SK-N-SH treated with all-trans-retinoic acid at 6 μM for 48 hours (cell line): ENCODE measurements at regions not wholly inside any gene's neighbourhood (a gene's known extent, or its start where the extent isn't known, plus 50 kb on each side); places are given as distances from the start of the nearest gene placed in this dataset.
"Not testable (repeated sequence)": the region's sequence is repeated elsewhere in the genome, so short reads cannot be mapped to it uniquely, and the experiment has no call there.

Source experiments
- ATAC-seq: fragments of 200-7000 bp; cut with Tn5 transposase; 3 replicates; pipeline ENCODE4 v1.9.1; 2020; ENCODE audit warnings: mild to moderate bottlenecking, moderate library complexity
- ARNTL ChIP-seq: fragments of 450-650 bp; formaldehyde crosslinking; IDR thresholded peaks from 2 replicates; pipeline ENCODE4 v1.5.0; 2020; ENCODE audit warnings: low read depth, mild to moderate bottlenecking, moderate library complexity, borderline replicate concordance
- BACH2 ChIP-seq: fragments of 250-450 bp; sonication (Bioruptor Pico); IDR thresholded peaks from 2 replicates; pipeline ENCODE4 v1.9.0; 2021; ENCODE audit warnings: mild to moderate bottlenecking, borderline replicate concordance
- CREB5 ChIP-seq: fragments of 250-450 bp; sonication (Bioruptor Pico); IDR thresholded peaks from 2 replicates; pipeline ENCODE4 v1.5.1; 2020; ENCODE audit warnings: low read depth, mild to moderate bottlenecking, moderate library complexity
- CSDC2 ChIP-seq: fragments of 250-450 bp; sonication (Bioruptor Pico); IDR thresholded peaks from 2 replicates; pipeline ENCODE4 v1.5.0; 2020; ENCODE audit warnings: mild to moderate bottlenecking, moderate library complexity
- CSRNP3 ChIP-seq: fragments of 250-450 bp; sonication (Bioruptor Pico); IDR thresholded peaks from 2 replicates; pipeline ENCODE4 v1.5.1; 2021; ENCODE audit warnings: mild to moderate bottlenecking, moderate library complexity
- ESRRG ChIP-seq: fragments of 250-450 bp; sonication (Bioruptor Pico); IDR thresholded peaks from 2 replicates; pipeline ENCODE4 v1.6.1; 2021; ENCODE audit warnings: mild to moderate bottlenecking
- GLIS3 ChIP-seq: fragments of 250-450 bp; sonication (Bioruptor Pico); IDR thresholded peaks from 2 replicates; pipeline ENCODE4 v1.5.0; 2020; ENCODE audit warnings: mild to moderate bottlenecking, moderate library complexity
- ISL1 ChIP-seq: fragments of 250-450 bp; sonication (Bioruptor Pico); IDR thresholded peaks from 2 replicates; pipeline ENCODE4 v2.1.2; 2022; ENCODE audit warnings: mild to moderate bottlenecking, moderate library complexity
- OSR1 ChIP-seq: fragments of 250-450 bp; sonication (Bioruptor Pico); IDR thresholded peaks from 2 replicates; pipeline ENCODE4 v1.8.0; 2022; ENCODE audit warnings: moderate library complexity, mild to moderate bottlenecking, inconsistent platforms
- POU6F1 ChIP-seq: fragments of 250-450 bp; sonication (Bioruptor Pico); IDR thresholded peaks from 2 replicates; pipeline ENCODE4 v1.8.0; 2021; ENCODE audit warnings: low read depth, mild to moderate bottlenecking, moderate library complexity, borderline replicate concordance
- SNAI2 ChIP-seq: fragments of 250-450 bp; sonication (Bioruptor Pico); IDR thresholded peaks from 2 replicates; pipeline ENCODE4 v1.5.0; 2020; ENCODE audit warnings: mild to moderate bottlenecking, moderate library complexity
- TCF4 ChIP-seq: fragments of 250-450 bp; sonication (Bioruptor Pico); IDR thresholded peaks from 2 replicates; pipeline ENCODE4 v1.8.0; 2021; ENCODE audit warnings: mild to moderate bottlenecking, moderate library complexity, borderline replicate concordance
- TOX ChIP-seq: fragments of 250-450 bp; sonication (Bioruptor Pico); IDR thresholded peaks from 2 replicates; pipeline ENCODE4 v1.8.0; 2021; ENCODE audit warnings: mild to moderate bottlenecking, moderate library complexity, borderline replicate concordance
- TSHZ2 ChIP-seq: fragments of 250-450 bp; sonication (Bioruptor Pico); IDR thresholded peaks from 2 replicates; pipeline ENCODE4 v1.5.0; 2020; ENCODE audit warnings: mild to moderate bottlenecking, moderate library complexity
- ZC3H10 ChIP-seq: fragments of 250-450 bp; sonication (Bioruptor Pico); IDR thresholded peaks from 2 replicates; pipeline ENCODE4 v1.5.1; 2021; ENCODE audit warnings: mild to moderate bottlenecking, moderate library complexity
- ZFP3 ChIP-seq: fragments of 250-450 bp; sonication (Bioruptor Pico); IDR thresholded peaks from 2 replicates; pipeline ENCODE4 v1.5.0; 2020; ENCODE audit warnings: mild to moderate bottlenecking, moderate library complexity
- ZFP30 ChIP-seq: fragments of 450-650 bp; formaldehyde crosslinking; IDR thresholded peaks from 2 replicates; pipeline ENCODE4 v1.5.0; 2022; ENCODE audit warnings: mild to moderate bottlenecking, moderate library complexity
- ZNF565 ChIP-seq: fragments of 450-650 bp; formaldehyde crosslinking; conservative IDR thresholded peaks from 2 replicates; pipeline ENCODE4 v1.5.0; 2020; ENCODE audit warnings: low read depth, mild to moderate bottlenecking, moderate library complexity
- ZNF70 ChIP-seq: fragments of 450-650 bp; formaldehyde crosslinking; IDR thresholded peaks from 2 replicates; pipeline ENCODE4 v1.5.0; 2020; ENCODE audit warnings: mild to moderate bottlenecking, moderate library complexity
- ZNF8 ChIP-seq: fragments of 450-650 bp; formaldehyde crosslinking; IDR thresholded peaks from 2 replicates; pipeline ENCODE4 v1.5.0; 2020; ENCODE audit warnings: mild to moderate bottlenecking, moderate library complexity

GRCh38 chr7:130793855-130794618 is 60.0 kb upstream of the KLF14 start (continued):
- no peak for TF ChIP-seq CREB5 (CRISPR knock-in tag)
- no peak for TF ChIP-seq ESRRG (CRISPR knock-in tag)
- TF ChIP-seq ZNF8, result no peak

GRCh38 chr7:130794619-130794922 is 60.6 kb upstream of the KLF14 start:
- TF ChIP-seq CSRNP3 (CRISPR knock-in tag) (no peak), BACH2 (no peak), ZNF8 (no peak), ISL1 (CRISPR knock-in tag) (no peak), TOX (CRISPR knock-in tag) (no peak), OSR1 (CRISPR knock-in tag) (no peak), POU6F1 (no peak), CSDC2 (CRISPR knock-in tag) (no peak), ZC3H10 (CRISPR knock-in tag) (no peak), ZFP3 (no peak), ESRRG (CRISPR knock-in tag) (no peak), ZNF70 (no peak), ZNF565 (CRISPR knock-in tag) (no peak)
- TF ChIP-seq, all 23 proteins: peak for 0
- ATAC-seq, result peak; percentile 38; the same call in 2 of the 3 replicates

GRCh38 chr7:130796425-130796824 is 62.4 kb upstream of the KLF14 start:
- ATAC-seq, result not testable (repeated sequence)

GRCh38 chr7:130803127-130803526 is 69.1 kb upstream of the KLF14 start:
- no peak; the same call in 2 of the 3 replicates for ATAC-seq
- TF ChIP-seq CREB5 (CRISPR knock-in tag) (no peak), ARNTL (no peak), CSDC2 (CRISPR knock-in tag) (no peak), POU6F1 (no peak), OSR1 (CRISPR knock-in tag) (no peak), BACH2 (no peak), GLIS3 (CRISPR knock-in tag) (no peak), TCF4 (CRISPR knock-in tag) (no peak), ZNF565 (CRISPR knock-in tag) (no peak), ZFP30 (CRISPR knock-in tag) (no peak), ZNF8 (no peak), ISL1 (CRISPR knock-in tag) (no peak), TSHZ2 (CRISPR knock-in tag) (no peak), ZC3H10 (CRISPR knock-in tag) (no peak), ZFP3 (no peak), SNAI2 (no peak), CSRNP3 (CRISPR knock-in tag) (no peak)
